ENCODE measurements at regions not wholly inside any gene's neighbourhood (a gene's known extent, or its start where the extent isn't known, plus 50 kb on each side); places are given as distances from the start of the nearest gene placed in this dataset.

DNA sequence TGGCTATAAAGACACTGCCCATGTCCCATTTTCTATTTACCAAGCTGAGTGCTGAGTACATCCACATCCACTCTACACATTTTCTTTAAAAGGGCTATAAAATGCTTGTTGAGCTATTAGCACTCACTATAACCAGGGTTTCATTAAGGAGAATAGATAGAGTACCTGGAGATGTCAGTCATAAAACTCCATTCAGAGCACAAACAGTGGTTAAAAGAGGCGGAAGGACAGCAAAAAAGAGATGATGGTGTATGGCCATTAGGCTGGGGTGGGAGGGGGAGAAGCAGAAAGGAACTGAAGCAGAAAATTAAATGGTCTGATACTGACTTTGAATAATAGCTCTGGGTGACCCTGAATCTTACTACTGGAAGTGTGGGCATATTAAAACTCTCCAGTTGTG, 609.9 kb upstream of the MAP3K7 start:
- 0% methylated on average over 1 of the region's 1 CpG for WGBS (ENCODE audit: insufficient coverage, insufficient replicate concordance, low lambda C conversion rate, missing lambda C conversion rate)
- ChIA-PET RAD21 (ENCODE audit: unreplicated experiment) (no interaction called here), POLR2A (no interaction called here), CTCF (interaction anchor here (0.8 to 1.1 kb wide), 3 partner anchors 22 to 256 kb away, joined by 3 read pairs; no protein-coding TSS in a partner anchor), SMC1A (ENCODE audit: uncharacterized antibody, unreplicated experiment) (interaction anchor here (1.4 kb wide), 1 partner anchor 256 kb away, joined by 3 read pairs; no protein-coding TSS in a partner anchor)
- Histone ChIP-seq H3K79me2 (ENCODE audit: control insufficient read depth, insufficient read depth, low read length) (no peaks in the 10 kb centered on the region), H3K4me2 (ENCODE audit: control insufficient read depth, insufficient read depth) (no peak overlapping the region), H3K27me3 (replicated peaks in 1 of 2; ENCODE audit: control insufficient read depth in 2 of 2, insufficient read depth in 2 of 2, low read length in 1 of 2) (no peaks in the 10 kb centered on the region), H2AFZ (ENCODE audit: control insufficient read depth, low read depth, low read length) (no peak overlapping the region), H3K9ac (ENCODE audit: control insufficient read depth, insufficient read depth, low read length) (no peak overlapping the region), H3K4me1 (ENCODE audit: control insufficient read depth, insufficient read depth, low read length) (no peaks in the 10 kb centered on the region), H4K20me1 (ENCODE audit: control insufficient read depth, insufficient read depth) (no peaks in the 10 kb centered on the region), H3K4me3 (no peak overlapping the region), H3K27ac (ENCODE audit: control insufficient read depth, insufficient read depth) (no peak overlapping the region), H3K9me3 (replicated peaks; ENCODE audit: control insufficient read depth, insufficient read depth, low read length) (no peaks in the 10 kb centered on the region), H3K36me3 (ENCODE audit: control insufficient read depth in 2 of 2, insufficient read depth in 2 of 2, low read length in 1 of 2) (no peaks in the 10 kb centered on the region)
- in situ Hi-C loops (cut with MboI) = no loop called here
- no peak for DNase-seq (ENCODE audit: low read depth, low spot score)
- intact Hi-C loops (cut with micrococcal nuclease; ENCODE audit: unreplicated experiment) = no loop called here
- BruUV-seq (replicated peaks) = no TSS peak
- TF ChIP-seq ZNF622 (IDR thresholded peaks at IDR 0.05) (no peak), ZNF217 (IDR thresholded peaks at IDR 0.05) (no peak), CBX5 (IDR thresholded peaks at IDR 0.05; ENCODE audit: low read depth) (no peak), SPI1 (IDR thresholded peaks at IDR 0.05; ENCODE audit: borderline replicate concordance, insufficient read depth, low read depth, low read length) (no peak), TAF1 (IDR thresholded peaks at IDR 0.05; ENCODE audit: borderline replicate concordance, low read depth, low read length) (no peak), USF1 (IDR thresholded peaks at IDR 0.05; ENCODE audit: borderline replicate concordance, extremely low read length, insufficient read depth, low read depth, low read length) (no peak), BACH1 (IDR thresholded peaks at IDR 0.05; ENCODE audit: borderline replicate concordance) (no peak), EGR1 (IDR thresholded peaks at IDR 0.05; ENCODE audit: borderline replicate concordance in 1 of 2, low read depth in 2 of 2, low read length in 2 of 2) (no peak), DPF2 (IDR thresholded peaks at IDR 0.05) (no peak), SUPT20H (IDR thresholded peaks at IDR 0.05; ENCODE audit: borderline replicate concordance, control insufficient read depth, low read depth, low read length) (no peak), MEF2A (IDR thresholded peaks at IDR 0.05; ENCODE audit: insufficient read depth, low read depth, low read length) (no peak), NFYB (IDR thresholded peaks at IDR 0.05; ENCODE audit: insufficient read depth, low read depth, low read length) (no peak), TARDBP (IDR thresholded peaks at IDR 0.05; ENCODE audit: borderline replicate concordance) (no peak), ZNF687 (IDR thresholded peaks at IDR 0.05) (no peak)
- no peak for FAIRE-seq
- no peak for ATAC-seq

Measured in GM12878 (cell line).